NCI-H1694 (cell line): ENCODE measurements at regions not wholly inside any gene's neighbourhood (a gene's known extent, or its start where the extent isn't known, plus 50 kb on each side); places are given as distances from the start of the nearest gene placed in this dataset.

ENCODE experiments used
- DNase-seq: peaks from one replicate; lab custom pipeline; 2025; lab: John Stamatoyannopoulos, UW

DNA sequence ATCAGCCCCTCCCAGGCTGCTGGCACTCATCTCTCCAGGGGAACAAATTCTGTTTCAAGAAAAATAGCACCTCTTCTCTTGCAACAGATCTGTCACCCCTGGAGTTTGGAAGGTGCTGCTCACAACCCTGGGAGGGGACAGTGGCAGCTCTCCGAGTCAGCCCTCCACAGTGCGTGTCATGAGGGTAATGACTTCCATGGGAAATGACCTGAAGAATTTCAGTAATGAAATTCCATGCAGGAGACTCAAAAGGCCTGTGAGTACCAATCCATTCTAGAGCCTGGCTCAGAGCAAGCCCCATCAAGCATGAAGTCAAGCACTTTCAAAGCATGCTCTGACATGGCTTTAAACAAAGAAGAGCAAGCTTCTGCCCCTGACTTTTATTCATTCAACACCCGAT lies 276.3 kb upstream of the PARD3B start:
- DNase-seq: no peak

DNA sequence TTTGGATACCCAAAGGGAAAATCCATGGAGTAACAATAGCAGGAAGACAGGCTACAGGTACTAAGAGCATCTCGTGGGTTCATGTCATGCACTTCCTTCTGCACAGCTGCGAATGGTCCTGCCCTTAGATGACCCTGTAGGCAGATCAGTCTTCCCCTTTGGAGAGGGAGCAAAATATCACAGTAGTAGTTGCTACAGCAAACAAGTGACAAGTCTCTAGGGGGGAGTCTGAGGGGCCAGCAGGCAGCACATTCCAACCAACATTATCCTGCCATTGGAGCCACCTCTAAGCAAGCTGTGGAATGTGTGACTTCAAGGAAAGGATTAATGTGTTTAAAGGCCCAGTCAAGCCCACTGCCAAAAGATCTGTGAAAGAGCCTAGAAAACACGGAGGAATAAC lies 273.2 kb upstream of the PARD3B start:
- no peak for DNase-seq

DNA sequence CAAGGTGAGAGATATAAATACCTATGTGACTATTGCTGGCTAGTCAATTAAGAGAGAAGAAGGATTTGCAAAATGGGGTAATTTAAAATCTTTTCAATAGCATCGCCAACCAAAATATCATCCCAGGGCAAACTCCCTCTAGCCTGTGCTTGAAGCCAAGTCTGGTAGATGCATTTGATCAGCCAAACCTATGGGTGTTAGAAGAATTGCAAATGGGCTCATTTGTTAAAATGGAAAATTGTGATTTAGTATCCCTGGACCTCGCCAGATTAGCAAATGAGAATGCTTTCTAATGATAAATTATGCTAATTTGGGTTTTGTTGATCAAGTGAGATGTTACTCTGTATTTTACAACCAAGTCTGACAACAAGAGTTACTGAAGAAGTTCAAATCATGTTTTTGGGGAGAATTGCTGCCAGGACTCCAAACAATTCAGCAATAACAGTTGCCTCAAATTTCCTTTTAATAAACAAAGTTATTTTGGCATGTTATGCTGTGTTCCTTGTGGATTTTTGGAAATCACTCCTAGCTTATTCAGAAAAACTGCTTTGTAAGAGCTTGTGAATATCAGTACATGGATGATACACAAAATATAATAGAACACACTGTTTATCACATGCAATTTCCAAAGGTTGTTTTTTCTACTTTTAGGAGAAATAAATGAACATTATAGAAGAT lies 272.5 kb upstream of the PARD3B start:
- no peak for DNase-seq

DNA sequence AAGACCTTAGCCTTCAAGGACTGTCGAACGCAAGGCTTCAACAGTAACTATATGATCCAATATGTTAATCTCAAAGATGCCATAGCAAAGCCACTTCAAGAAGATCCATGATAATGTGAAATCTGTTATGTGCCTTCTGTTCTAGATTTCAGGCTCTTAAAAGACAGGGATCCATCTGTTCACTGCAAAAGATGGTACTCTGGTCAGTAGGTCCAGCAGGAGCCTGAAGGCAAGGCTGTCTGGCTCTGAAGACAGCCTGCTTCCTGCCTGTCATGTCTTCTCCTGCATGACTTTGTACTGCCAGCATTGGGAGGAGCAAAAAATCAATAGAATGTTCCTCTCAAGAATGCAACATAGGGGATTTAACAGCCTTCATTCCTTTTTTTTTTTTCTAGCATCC lies 270.8 kb upstream of the PARD3B start:
- DNase-seq: no peak

DNA sequence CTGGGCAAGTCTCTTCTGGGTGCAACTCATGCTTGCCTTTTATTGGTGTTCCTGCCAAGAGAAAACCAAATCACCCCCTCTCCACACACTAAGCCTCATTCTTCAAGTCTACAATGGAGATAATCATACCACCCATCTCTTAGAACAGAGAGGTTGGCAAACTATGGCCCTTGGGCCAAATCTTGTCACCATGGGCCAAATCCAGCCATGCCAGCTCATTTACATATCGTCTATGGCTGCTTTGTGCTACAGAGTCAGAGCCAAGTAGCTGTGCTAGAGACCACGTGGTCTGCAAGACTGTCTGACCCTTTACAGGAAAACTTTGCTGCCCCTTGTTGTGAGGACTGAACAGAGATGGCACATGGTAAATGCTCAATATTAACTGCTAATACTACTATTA lies 270.3 kb upstream of the PARD3B start:
- no peak for DNase-seq

DNA sequence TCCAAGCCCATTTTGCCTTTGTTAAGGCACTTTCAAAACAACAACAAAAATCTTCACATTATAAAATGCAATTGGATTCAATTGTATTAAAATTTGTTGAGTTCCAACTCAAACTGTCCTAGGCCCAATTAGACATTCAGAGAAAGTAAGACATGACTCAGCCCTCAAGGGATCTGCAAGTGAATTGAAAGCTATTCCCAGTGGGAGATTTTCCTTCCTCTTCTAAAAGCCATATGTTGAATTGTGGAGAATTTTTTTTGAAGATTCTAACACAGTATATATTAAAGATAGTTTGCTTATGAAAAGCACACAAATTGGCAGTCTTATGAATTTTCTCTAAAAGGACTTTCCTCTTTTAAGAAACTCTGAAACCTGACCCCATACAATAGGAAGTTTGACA lies 268.0 kb upstream of the PARD3B start:
- DNase-seq: no peak

DNA sequence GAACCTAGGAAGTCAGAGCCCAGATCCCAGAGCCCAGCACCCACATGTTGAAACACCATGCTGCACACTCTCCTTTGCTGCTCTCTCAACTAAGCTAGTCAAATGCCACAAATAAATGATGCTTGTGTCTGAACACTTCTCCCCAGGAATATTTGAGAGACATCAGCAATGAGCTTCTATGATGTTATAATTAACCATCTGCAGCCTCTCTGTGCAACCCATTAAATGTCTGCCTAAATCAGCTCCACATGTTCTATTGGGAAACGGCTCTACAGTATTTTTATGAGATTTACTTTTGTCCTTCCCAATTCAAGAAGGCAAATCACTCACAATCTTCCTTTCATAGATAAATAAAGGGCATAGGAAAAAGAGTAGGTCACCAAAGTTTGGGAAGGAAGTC lies 266.8 kb upstream of the PARD3B start:
- no peak for DNase-seq

DNA sequence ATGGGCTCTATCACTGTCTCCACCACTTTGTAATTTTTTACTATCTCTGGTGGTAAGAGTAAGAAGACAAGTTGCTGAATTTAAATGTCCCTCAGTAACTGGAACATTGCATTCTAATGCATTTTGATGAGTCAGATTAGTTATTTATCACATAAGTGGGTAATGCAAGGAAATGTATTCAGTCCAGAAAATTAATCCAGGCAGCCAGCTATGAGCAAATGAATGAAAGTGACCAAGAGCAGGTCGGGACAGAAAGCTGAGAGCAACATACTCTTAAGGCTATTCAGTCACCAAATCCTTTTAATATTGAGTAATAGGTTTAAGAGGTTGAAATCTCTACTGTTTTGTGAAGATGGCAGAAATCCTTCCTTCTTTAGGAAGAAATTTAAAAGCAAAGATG lies 265.5 kb upstream of the PARD3B start:
- DNase-seq: no peak

DNA sequence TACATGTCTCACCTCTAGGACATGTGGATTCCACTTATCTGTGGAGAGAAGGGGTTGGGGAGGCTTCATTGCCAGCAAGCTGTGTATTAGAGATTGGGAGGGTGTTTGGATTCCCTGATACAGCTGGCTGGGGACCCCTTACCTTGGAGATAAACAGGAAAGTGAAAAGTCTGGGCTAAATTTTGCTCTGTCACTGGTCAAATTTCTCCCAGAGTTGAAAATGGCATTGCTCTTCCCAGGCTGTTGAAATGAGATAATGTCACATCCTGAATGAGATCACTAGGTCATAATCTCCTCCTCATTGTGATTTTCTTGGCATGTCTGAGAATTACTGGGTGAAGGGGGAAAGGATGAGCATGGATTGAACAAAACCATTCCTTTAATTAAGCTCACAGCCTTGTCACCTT lies 265.0 kb upstream of the PARD3B start:
- no peak for DNase-seq

DNA sequence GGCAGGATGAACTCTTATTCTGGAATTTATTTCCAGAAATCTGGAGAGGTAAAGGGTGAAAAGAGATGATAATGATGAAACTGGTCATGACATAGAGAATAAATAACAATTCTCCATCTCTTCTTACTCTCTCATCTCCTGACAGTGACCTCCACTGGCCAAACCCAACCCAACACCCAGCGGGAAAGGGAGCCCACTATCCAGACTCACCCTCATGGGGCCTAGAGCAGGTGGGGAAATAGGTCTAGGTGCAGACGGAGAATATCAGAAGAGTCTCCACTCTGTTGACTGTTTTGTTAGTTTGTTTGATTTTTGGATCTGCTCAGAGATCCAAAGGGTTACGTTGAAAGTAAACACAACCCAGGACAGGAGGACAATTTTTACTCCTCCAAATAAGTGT lies 263.2 kb upstream of the PARD3B start:
- no peak for DNase-seq

DNA sequence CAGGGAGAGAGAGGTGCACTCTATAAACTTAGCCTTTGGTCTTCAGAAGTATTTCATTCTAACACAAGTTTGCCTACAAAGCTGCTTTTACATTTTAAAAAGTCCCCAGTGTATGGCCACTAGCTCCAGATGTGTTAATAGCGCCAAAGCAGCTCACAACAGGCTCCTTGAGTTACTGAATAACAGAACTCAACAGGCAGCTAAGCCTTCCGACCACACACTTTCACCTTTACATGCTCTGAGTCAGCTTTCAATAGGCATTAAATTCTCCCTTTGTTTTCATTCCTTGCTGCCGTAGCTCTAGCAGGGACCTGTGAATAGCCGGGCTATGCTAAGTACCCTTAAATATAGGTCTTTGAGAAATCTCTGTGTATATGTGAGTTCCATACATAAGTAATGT lies 262.8 kb upstream of the PARD3B start:
- no peak for DNase-seq

DNA sequence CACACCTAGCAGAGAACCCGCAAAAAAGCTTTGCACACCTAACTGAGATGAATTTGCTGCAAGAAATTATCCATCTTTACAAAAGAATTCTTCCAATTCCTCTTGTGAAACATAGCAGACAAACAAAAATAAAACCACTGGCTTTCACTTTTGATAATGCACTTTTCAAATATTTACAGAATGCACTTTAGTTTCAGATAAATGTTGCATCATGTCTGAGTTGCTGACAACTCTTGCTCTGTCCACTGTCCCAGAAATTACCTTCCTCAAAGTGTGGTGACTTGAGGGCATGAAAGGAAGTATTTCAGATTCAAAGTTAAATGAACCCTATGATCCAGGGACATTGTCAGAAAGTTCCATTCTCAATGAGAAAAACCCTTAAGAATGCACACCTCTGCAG lies 256.2 kb upstream of the PARD3B start:
- no peak for DNase-seq

DNA sequence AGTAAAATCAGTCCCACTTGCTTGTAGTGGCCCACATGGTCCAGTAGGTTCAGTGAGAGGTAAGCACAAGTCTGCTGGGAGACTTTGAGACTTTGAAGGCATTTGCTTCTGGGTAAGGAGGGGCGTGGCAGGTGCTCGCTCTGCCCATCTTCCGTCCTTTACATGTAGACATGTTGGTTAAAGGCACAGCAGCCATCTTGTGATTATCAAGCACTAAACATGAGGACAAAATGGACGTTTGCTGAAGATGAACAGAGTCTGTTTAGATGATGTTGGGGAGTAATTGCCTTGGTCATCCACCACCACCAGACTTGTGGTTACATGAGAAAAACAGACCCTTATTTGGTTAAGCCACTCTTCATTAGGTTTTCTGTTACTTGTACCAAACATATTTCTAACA lies 252.8 kb upstream of the PARD3B start:
- no peak for DNase-seq

DNA sequence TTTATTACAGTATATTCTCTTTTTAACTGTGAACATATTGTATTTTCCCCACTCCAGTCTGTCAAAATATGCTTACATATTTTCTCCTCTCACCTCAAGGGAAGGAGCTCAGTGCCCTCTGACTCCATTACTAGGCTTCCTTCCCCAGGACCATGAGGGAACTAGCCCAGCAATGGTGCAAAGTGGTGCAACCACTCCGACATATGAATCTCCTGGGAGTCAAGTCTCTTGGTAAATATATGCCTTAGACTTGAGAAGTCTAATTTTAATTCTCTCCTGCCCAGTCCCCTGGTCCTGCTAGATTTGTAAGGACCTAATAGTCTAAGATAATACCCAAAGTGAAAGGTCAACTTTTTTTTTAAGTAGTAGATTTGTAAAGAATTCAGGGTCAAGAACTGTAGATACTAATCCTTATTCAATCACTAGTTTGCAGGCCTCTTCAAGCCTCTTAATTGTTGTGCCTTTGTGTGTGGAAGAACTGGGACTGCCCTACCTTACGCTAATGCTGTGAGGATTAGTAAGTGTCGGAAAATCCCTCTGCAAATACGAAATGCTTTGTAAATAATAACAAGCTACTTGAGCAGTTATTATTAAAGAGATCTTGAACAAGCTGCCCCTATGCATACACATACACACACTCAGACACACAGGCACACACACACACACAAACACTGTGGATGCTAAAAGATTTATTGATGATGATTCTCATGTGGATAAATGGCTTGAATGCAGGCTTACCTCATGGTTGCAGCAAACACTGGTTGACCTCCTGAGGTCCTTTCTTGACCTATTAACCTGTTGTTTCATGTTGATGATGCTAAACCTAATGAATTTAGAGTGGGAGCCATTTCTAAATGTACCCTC lies 251.2 kb upstream of the PARD3B start:
- no peak for DNase-seq

DNA sequence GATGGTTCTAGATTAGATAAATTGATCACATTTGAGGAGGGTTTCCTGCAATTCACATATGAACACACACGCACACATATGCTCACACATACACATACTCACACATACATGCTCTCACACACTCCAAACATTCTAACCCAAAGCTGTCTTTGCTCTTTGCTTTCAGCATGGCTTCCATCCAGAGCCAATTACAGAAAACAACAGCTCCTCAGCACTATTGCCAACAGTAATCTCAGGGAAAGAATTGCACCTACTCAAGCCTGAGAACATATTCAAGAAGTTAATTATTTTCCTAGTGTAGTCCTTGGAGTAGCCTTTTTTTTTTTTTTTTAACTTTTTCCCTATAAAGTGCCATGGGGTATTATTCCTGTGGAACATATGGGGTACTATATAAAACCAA lies 246.9 kb upstream of the PARD3B start:
- DNase-seq: no peak

DNA sequence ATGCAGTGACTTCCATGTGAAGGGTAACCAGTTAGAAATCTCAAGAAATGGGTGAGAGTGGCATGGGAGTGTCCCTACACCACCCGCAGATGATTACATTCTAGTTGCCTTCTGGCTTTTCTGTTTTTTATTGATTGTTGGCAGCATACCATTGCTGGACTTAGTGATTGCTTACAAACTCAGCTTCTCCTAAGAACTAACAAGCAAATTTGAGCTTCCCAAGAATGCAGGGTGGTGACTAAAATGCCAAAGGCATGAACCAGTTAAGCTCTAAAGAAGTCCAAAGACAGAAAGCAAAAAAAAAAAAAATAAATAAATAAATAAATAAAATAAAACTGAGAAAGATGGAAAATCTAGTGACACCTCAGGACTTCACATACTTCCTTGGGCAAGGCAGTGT lies 245.5 kb upstream of the PARD3B start:
- DNase-seq: no peak

DNA sequence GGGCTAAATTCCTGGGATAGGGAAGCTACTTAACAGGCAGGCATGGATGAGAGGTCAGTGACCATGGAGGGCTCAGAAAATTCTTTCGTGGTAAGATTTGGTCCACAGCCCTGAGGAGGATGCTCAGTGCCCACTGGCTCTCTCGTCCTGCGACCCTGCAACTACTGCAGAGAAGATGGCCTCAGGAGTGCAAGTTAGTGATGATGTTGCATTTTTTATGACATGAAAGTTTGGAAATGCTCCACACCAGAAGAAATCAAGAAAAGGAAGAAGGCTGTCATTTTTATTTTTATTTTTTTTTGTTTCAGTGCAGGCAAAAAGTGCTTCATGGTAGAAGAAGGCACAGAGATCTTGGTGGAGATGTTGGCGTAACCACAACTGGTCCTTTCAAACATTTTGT lies 238.6 kb upstream of the PARD3B start:
- DNase-seq: no peak

DNA sequence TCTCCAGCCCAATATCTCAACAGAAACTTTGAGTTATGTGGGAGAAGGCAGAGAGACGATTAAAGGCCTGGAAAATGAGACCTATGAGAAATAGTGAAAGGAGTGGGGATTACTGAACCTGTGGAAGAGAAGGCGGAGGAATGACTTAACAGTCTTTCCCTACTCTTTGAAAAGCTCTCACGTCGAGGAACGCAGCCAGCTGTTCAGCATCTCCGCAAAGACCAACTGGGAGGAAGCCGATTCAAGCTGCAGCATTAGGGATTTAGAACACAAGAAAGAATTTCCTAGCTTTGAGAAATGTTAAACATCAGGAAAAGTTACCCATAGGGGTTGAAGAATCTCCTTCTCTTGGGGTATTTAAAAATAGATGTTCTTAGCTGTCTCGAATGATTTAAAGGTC lies 233.2 kb upstream of the PARD3B start:
- no peak for DNase-seq

DNA sequence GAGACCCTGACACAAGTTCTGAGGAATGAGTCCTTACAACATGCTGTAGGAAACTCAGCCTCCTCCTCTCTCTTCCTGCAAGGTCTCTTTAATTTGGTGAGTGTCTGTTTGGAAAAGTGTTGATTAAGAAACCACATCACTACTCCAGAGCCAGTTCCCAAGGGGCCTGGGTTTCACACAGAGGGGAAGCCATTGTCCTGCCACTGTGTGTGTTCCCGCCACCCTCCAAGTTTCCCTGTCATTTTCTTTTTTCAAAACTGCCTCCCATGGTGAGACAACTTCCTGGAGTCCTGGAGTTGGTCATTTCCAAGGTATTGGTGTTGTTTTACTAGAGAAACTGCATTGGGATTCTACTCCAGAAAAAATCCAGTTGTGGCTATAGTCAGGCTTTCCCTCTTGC lies 232.0 kb upstream of the PARD3B start:
- DNase-seq: no peak

DNA sequence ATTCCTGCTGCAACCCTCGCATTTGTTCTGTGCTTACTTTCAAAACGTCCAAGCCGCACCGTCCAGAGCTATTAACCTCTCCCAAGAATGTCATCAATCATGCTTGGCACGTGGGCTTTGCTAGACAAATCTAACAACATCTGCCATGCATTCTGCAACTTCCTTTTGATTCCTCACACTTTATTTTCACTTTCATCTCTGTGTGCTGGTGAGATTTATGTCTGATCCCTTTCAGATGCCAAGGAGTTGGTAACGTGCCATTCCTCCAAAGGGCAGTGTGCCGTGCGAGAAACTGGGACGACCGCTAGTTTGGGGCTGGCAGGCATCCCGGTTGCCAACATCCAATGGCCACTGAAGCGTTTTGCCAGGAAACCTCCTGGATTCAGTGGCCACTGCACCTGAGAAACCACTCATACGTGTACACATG lies 230.0 kb upstream of the PARD3B start:
- DNase-seq: peak; percentile 48

DNA sequence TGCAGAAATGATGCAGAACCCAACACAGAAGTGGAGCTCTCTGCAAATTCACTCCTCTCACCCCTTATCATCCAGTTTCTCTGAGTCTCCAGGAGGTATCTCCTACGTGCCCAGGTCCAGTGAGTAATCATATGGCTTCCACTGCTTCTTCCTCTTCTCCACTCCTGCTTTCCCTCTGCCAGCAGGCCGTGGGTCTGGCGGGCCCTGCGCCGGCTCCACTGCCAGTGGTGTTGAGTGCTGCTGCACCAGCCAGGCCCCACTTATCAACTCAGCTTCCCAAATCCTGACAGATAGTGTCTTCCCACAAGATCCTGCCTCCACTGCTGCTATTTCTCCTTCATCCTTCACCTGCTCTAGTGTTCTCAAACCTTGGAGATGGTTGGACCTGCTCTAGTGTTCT lies 227.6 kb upstream of the PARD3B start:
- DNase-seq: no peak

DNA sequence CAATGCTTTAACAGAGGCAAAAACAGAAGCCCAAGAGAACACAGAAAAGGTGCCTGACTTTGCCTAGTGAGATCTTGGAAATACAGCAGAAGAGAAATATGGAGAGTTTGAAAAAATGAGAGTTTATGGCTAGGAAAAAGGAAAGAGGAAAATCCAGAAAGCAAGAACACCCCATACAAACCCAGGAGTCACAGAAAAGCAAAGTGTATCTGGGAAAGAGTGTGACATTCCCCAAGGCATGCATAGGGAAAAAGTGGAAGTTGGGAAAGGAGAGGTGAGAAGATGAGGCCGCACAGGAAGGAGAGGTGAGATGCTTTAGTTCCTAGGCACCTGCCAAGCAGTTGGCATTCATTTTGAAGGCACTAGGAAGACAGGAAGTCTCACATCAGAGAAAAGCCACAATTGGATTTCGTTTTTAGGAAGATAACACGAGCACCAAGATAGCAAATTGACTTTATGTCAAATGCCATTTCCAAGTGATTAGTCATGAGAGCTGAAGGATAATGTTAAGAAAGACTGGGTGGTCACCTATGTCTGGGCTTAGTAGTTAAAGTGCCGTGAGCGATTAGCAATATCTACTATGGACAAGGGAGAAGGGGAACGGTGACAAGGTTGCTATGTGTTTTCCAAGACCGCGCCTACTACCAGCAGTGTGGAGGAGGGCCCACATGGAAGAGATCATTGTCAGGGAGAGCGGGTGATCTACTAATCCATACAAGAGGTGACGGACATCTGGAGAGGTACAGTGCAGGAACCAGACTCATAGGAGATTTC lies 224.1 kb upstream of the PARD3B start:
- no peak for DNase-seq
